ENCODE measurements at regions not wholly inside any gene's neighbourhood (a gene's known extent, or its start where the extent isn't known, plus 50 kb on each side); places are given as distances from the start of the nearest gene placed in this dataset.

DNA sequence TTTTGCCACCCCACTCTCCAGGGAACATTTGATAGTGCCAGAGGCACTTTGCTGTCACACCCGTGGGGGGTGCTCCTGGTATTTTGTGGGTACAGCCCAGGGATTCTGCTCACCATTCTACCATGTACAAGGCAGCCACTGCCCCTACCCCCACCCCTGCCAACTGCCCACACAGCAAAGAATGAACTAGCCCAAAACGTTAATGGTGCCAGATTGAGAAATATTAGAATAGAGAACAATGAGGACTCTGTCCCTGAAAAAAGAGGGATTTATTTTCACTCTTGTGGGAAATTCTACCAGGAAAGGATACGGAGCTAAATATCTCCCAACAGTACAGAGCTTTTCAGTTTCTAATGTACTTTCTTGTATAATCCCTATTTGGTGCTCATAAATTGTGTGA lies 154.5 kb upstream of the SUCLG2 start:
- no peak for TF ChIP-seq SIN3A (IDR thresholded peaks at IDR 0.05; ENCODE audit: borderline replicate concordance, insufficient read depth, low read length)

DNA sequence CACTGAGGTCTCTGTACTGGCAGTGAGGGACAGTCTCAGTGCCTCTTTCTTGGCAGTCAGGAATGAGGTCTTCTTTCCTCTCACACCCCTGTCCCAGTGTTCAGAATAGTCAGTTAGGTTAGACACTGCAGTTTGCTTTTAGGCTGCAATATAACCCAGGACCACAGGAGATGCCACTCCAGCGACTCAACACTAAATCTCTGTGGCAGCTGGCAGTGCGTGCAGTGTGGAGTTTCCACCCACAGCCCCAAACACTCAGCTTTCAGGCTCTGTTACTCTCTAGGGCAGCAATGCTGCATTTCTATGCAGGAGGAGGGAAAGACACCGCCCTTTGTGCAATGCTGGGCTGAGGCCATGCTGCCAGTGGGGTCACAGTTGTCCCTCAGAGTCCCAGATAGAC lies 150.2 kb upstream of the SUCLG2 start:
- no peak for TF ChIP-seq SIN3A (IDR thresholded peaks at IDR 0.05; ENCODE audit: borderline replicate concordance, insufficient read depth, low read length)
- TF ChIP-seq, protein P1, sequence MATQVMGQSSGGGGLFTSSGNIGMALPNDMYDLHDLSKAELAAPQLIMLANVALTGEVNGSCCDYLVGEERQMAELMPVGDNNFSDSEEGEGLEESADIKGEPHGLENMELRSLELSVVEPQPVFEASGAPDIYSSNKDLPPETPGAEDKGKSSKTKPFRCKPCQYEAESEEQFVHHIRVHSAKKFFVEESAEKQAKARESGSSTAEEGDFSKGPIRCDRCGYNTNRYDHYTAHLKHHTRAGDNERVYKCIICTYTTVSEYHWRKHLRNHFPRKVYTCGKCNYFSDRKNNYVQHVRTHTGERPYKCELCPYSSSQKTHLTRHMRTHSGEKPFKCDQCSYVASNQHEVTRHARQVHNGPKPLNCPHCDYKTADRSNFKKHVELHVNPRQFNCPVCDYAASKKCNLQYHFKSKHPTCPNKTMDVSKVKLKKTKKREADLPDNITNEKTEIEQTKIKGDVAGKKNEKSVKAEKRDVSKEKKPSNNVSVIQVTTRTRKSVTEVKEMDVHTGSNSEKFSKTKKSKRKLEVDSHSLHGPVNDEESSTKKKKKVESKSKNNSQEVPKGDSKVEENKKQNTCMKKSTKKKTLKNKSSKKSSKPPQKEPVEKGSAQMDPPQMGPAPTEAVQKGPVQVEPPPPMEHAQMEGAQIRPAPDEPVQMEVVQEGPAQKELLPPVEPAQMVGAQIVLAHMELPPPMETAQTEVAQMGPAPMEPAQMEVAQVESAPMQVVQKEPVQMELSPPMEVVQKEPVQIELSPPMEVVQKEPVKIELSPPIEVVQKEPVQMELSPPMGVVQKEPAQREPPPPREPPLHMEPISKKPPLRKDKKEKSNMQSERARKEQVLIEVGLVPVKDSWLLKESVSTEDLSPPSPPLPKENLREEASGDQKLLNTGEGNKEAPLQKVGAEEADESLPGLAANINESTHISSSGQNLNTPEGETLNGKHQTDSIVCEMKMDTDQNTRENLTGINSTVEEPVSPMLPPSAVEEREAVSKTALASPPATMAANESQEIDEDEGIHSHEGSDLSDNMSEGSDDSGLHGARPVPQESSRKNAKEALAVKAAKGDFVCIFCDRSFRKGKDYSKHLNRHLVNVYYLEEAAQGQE (IDR thresholded peaks at IDR 0.05; ENCODE audit: insufficient read depth in 1 of 2, low read depth in 2 of 2, low read length in 2 of 2), result no peak
- TF ChIP-seq FOXP2 (optimal IDR thresholded peaks at IDR 0.05; ENCODE audit: borderline replicate concordance, extremely low read depth, extremely low read length, insufficient read depth), result no peak
- no peak for TF ChIP-seq POLR2AphosphoS5 (IDR thresholded peaks at IDR 0.05; ENCODE audit: low read depth, low read length)
- TF ChIP-seq TAF1 (IDR thresholded peaks at IDR 0.05; ENCODE audit: borderline replicate concordance, insufficient read depth, low read length), result no peak

DNA sequence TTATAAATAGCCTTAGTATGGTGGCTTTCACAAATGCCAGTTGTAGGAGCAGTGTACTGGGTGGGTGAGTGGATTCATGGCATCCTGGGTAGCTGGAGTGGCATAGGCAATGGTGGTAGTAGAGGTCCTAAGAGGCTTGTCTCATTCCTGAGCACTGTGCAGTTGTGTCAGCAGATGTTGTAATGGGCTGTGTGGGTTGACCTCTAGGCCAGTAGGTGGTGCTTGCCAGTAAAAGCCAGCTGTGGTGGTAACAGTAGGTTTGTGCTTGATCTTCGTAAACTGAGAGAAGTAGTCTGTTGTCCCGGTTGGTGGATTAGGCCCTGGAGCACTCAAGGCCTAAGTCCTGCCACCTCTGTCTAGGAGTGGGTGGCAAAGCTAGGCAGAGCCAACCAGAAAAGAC lies 149.7 kb upstream of the SUCLG2 start:
- no peak for TF ChIP-seq POLR2AphosphoS5 (IDR thresholded peaks at IDR 0.05; ENCODE audit: low read depth, low read length)
- TF ChIP-seq, protein P1 (IDR thresholded peaks at IDR 0.05; ENCODE audit: insufficient read depth in 1 of 2, low read depth in 2 of 2, low read length in 2 of 2), result no peak
- no peak for TF ChIP-seq SIN3A (IDR thresholded peaks at IDR 0.05; ENCODE audit: borderline replicate concordance, insufficient read depth, low read length)
- TF ChIP-seq TAF1 (IDR thresholded peaks at IDR 0.05; ENCODE audit: borderline replicate concordance, insufficient read depth, low read length), result no peak
- no peak for TF ChIP-seq FOXP2 (optimal IDR thresholded peaks at IDR 0.05; ENCODE audit: borderline replicate concordance, extremely low read depth, extremely low read length, insufficient read depth)

DNA sequence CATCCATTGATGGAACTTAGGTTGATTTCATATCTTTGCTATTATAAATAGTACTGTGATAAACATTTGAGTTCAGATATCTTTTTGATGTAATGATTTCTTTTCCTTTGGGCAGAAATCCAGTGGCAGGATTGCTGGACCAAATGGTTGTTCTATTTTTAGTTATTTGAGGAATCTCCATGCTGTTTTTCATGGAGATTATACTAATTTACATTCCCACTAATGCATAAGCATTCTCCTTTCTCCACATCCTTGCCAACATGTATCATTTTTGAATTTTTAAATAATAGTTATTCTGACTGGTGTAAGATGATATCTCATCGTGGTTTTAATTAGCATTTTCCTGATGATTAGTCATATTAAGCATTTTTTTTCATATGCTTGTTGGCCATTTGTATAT lies 144.0 kb upstream of the SUCLG2 start:
- no peak for TF ChIP-seq TAF1 (IDR thresholded peaks at IDR 0.05; ENCODE audit: borderline replicate concordance, insufficient read depth, low read length)
- TF ChIP-seq FOXP2 (optimal IDR thresholded peaks at IDR 0.05; ENCODE audit: borderline replicate concordance, extremely low read depth, extremely low read length, insufficient read depth), result no peak
- no peak for TF ChIP-seq POLR2AphosphoS5 (IDR thresholded peaks at IDR 0.05; ENCODE audit: low read depth, low read length)
- TF ChIP-seq, protein P1 (IDR thresholded peaks at IDR 0.05; ENCODE audit: insufficient read depth in 1 of 2, low read depth in 2 of 2, low read length in 2 of 2), result no peak
- no peak for TF ChIP-seq SIN3A (IDR thresholded peaks at IDR 0.05; ENCODE audit: borderline replicate concordance, insufficient read depth, low read length)

DNA sequence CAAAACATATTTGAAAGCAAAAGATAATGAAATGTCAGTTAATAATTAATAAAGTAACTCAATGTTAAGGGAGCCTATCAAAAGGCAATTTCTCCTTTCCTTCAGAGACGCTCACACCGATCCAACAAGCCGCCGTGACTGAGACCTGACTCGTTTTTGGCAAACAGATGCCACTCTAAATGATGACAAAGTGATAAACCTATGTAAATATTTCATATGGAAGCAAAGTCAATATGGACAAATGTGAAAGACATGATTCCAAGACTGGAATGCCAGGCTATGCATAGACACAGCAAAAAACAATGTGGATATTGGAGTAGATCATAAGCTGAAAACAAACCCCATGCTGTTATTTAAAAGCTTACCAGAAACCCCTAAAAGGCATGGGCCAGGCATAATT lies 137.2 kb upstream of the SUCLG2 start:
- TF ChIP-seq POLR2AphosphoS5 (IDR thresholded peaks at IDR 0.05; ENCODE audit: low read depth, low read length) (no peak), SIN3A (IDR thresholded peaks at IDR 0.05; ENCODE audit: borderline replicate concordance, insufficient read depth, low read length) (no peak), FOXP2 (optimal IDR thresholded peaks at IDR 0.05; ENCODE audit: borderline replicate concordance, extremely low read depth, extremely low read length, insufficient read depth) (no peak), TAF1 (IDR thresholded peaks at IDR 0.05; ENCODE audit: borderline replicate concordance, insufficient read depth, low read length) (no peak)
- TF ChIP-seq, protein P1 (IDR thresholded peaks at IDR 0.05; ENCODE audit: insufficient read depth in 1 of 2, low read depth in 2 of 2, low read length in 2 of 2), result no peak
